GM21515 (cell line): ENCODE measurements at regions not wholly inside any gene's neighbourhood (a gene's known extent, or its start where the extent isn't known, plus 50 kb on each side); places are given as distances from the start of the nearest gene placed in this dataset.

Source experiments
- ATAC-seq: cut with Tn5 transposase; IDR thresholded peaks from one replicate; pipeline ENCODE4 v1.9.1; 2021; ENCODE audit not compliant: unreplicated experiment

GRCh38 chr14:29102996-29103395, 336.4 kb downstream of the FOXG1 start:
- ATAC-seq, result no peak

GRCh38 chr14:29108908-29109307, 342.3 kb downstream of the FOXG1 start:
- ATAC-seq, result no peak

DNA sequence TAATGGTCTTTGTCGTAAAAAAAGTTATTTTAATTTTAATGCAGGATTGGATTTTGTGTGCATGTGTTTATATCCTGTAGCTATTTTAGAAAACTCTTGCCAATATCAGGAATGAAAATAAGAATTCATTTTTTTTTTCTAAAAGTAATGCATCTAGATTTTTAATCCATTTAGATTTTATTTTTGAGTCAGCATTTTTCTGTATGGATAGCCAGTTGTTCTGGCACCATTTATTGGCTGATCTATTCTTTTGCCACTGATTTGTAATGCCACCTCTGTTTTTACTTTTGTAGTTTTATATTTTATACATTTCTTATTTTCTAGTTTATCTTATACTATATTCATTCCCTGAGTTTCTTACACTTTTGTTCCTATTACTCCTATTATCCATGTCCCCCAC, 343.0 kb downstream of the FOXG1 start:
- ATAC-seq, result no peak

- ATAC-seq, result no peak
These were observed 345.0 kb downstream of the FOXG1 start for GRCh38 chr14:29111554-29111953.

DNA sequence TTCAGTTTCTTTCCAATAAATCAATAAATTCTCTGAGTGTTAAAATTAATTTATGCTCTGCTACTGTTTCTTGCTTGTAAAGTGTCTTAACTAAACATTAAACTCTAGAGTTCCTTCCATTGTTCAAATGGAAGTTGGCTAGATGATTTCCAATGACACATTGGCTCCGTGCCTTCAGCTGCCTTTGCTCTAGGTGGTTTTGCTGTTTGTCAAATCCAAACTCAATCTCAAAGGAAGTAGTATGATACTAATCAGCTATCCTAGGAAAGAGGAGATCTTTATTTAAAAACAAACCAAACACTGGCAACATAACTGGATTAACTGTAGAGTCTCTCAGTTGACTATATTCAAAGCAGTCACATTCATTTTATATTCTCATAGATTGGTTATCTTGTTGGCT, 356.4 kb downstream of the FOXG1 start:
- no peak for ATAC-seq

- no peak for ATAC-seq
These were observed 359.8 kb downstream of the FOXG1 start for GRCh38 chr14:29126361-29126760.

DNA sequence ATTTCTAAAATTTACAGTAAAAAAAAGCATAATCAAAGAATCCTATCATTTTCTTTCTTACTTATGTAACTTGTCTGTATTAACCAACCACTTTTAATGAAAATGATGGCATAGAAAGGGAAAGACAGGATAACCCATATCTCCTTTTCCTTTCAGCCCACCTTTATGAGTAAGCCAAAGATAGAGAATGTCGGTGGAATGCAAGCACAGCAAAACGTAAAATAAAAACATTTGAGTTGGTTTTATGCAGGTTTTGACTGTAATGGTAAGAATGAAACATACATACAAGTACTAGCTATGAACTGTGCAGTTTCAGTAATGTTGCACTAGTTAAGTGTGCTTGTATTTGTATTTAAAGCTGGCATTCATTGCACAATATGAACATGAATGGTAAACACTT, 360.3 kb downstream of the FOXG1 start:
- no peak for ATAC-seq

DNA sequence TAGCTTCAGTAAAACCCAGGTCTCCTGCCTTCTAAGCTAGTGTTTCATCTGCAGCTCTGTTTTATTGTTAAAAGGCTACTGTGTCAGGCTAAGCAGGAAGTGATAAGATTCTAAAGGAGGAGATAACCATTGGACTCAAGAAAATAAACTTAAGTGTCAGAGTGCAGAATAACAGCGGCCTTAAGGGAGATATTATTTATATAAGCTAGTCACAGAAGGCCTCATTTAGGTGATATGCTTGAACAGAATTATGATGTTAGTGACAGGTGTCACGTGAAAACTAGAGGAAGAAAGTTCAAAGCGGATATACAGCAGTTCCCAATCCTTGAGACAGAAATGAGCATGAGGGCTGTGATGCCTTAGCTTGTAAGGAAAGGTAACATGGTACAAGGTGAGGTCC, 373.4 kb downstream of the FOXG1 start:
- ATAC-seq, result no peak

- ATAC-seq, result no peak
These were observed 378.0 kb downstream of the FOXG1 start for GRCh38 chr14:29144621-29145020.

GRCh38 chr14:29148221-29148620, 381.6 kb downstream of the FOXG1 start:
- no peak for ATAC-seq

DNA sequence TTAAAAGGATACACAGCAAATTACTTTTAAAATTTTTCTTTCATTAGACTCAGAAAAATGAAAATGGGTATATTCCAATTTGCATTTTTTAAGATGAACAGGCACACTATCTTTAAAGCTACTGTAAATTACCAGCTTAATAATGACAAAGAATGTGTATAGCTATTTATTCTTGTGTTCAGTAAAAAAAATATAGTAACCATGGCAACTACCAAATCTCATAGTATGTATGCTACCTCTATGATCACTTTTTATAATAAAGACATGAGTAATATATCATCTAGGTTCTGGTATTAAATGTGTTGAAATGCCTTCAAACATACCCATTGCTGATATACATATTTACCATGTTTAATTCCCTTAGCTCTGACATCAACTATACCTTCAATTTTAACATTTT, 383.2 kb downstream of the FOXG1 start:
- ATAC-seq, result no peak

DNA sequence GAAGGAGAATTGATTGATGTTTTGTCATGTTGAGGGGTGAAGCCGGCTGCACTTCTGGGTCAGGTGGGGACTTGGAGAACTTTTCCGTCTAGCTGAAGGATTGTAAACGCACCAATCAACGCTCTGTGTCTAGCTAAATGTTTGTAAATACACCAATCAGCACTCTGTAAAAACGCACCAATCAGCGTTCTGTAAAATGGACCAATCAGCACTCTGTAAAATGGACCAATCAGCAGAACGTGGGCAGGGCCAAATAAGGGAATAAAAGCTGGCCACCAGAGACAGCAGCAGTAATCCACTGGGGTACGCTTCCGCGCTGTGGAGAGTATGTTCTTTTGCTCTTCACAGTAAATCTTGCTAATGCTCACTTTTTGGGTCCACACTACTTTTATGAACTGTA, 384.1 kb downstream of the FOXG1 start:
- no peak for ATAC-seq

DNA sequence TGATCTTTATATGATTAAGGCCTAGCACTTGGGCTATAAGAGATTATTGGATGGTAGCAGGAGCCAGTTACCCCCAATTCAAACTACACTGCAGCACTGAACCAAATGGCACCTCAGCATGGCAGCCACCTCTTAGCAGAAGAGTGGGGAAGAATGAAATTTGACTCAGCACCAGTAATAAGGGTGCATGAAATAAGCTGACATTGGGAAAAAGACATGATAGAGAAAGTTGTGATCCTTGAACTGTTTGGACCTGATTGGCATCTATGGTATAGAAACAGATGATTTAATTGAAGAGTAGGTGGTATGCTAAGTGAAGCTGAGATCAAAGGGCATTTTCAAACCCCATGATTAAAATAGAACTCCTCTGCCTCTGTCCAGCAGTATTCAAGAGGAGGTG, 389.5 kb downstream of the FOXG1 start:
- ATAC-seq, result no peak

DNA sequence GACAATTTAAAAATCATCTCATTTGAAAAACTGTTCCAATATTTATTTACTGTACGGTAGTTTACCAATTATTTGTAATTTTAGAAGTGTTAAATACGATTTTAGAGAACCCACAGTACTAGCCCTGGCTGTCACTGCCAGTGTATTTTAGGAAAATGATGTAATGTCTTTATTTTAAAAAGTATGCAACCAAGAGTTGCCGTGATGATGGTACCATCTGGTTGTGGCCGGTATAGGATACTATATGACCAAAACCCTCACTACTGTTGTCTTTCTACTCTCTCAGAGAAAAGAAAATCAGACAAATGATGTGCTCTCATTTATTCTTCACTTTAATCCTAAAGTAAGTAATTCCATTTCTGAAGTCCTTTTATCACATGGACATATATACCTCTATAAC, 395.0 kb downstream of the FOXG1 start:
- no peak for ATAC-seq

- ATAC-seq, result no peak
These were observed 396.5 kb downstream of the FOXG1 start for GRCh38 chr14:29163109-29163508.

- no peak for ATAC-seq
These were observed 398.8 kb downstream of the FOXG1 start for GRCh38 chr14:29165431-29165830.

GRCh38 chr14:29166507-29166906, 399.9 kb downstream of the FOXG1 start:
- no peak for ATAC-seq

DNA sequence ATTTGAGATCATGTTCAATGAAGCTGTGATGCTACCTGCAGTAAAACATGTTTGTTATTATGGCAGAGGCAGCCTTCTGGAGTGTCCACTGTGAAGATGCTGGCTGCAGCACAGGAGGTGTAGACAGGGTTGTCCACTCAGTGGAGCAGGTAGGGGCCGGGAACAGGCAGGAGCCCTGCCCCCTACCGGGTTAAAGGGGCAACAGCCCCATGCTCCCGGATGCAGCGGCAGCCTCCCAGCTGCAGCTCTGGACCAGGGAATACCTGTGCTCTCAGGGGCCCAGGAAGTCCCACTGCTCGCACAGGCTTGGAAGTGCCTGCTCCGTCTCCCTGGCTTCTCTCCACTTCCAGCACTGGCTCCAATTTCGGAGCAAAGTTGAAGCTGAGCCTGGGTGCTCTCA, 401.6 kb downstream of the FOXG1 start:
- ATAC-seq, result no peak

DNA sequence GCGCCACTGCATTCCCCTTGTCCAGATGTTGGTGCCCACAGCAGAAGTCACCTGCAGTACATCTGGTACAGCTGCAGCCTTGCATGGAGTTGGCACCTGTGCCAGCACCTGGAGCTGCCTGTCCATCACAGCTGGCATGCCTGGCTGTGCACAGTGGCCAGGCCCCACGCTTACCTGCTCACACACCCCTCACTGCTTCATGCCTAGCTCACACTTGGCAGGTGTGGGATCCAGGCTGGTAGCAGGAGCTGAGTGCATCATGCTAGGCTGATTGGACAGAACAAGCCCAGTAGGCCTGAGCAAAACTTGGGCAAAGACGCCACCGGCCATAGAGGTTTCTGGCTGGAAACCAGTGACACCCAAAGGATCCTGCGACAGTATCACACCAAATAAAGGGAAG, 402.8 kb downstream of the FOXG1 start:
- ATAC-seq, result no peak

GRCh38 chr14:29175706-29176105, 409.1 kb downstream of the FOXG1 start:
- no peak for ATAC-seq

GRCh38 chr14:29176876-29177275, 410.3 kb downstream of the FOXG1 start:
- no peak for ATAC-seq

- ATAC-seq, result no peak
These were observed 412.4 kb downstream of the FOXG1 start for GRCh38 chr14:29178971-29179370.

DNA sequence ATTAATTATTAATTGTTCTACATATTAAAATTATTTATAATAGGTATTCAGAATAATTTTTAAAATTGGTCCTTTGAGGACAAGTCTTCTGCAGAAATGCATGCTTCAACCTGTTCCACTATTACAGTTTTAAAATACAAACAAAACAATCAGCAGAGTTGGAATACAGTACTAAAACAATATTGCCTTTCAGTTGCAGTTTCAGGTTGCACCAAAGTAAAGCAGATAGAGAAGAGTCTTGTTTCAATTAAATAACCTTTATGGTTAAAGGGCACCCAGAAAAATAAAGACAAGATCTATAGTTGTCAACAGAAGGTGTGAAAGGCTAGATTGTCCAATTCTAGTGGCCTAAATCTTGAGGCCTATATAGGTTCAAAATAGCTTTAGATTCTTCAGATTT, 424.5 kb downstream of the FOXG1 start:
- ATAC-seq, result no peak

DNA sequence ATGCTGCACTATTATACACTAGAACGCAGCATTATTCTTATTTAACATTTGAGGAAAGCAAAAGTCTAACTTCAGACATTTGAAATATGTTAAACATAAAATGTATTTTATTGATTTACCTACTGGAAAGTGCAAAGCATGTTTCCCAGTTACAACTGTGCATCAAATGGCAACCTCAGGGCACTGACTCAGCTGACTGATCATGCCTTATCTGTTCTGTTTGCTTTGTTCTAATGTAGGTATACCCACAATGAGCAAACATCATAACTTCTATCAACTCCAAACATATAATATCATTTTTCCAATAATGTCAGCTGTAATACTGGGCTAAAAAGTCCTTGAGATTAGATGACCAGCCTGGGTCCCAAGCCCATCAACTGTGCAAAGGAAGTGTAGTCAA, 431.0 kb downstream of the FOXG1 start:
- ATAC-seq, result no peak
